ENCODE measurements at regions not wholly inside any gene's neighbourhood (a gene's known extent, or its start where the extent isn't known, plus 50 kb on each side); places are given as distances from the start of the nearest gene placed in this dataset.

DNA sequence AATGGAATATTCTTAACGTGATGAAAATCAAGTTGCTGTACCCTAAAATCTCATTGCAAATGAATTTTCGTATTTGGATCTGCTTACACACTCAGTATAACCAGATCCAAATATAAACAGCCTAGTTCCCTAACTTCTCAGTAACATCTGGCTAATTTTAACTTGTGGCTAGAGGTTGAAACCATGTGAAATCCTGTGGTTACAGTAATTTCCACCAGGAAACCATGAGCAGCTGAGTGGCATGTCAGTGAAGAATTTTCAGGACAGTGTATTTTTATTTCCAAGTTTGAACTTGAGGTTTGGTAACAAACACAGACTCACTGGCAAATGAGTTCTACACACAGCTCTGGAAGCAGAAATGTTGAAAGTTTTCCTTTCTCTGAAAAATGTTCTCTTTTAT, 754.1 kb downstream of the NR2F2 start:
- DNase-seq (ENCODE audit: extremely low read depth in 1 of 4, low spot score in 3 of 4) (no peak), ATAC-seq (no peak), FAIRE-seq (no peak)
- Histone ChIP-seq H3K27me3 (ENCODE audit: control insufficient read depth in 2 of 2, insufficient read depth in 2 of 2, low read length in 2 of 2) (no peaks in the 10 kb centered on the region), H3K36me3 (ENCODE audit: control insufficient read depth, insufficient read depth, low read length) (no peaks in the 10 kb centered on the region), H3K79me2 (ENCODE audit: control insufficient read depth, insufficient read depth, low read length) (no peaks in the 10 kb centered on the region), H4K20me1 (replicated peaks; ENCODE audit: control insufficient read depth, insufficient read depth, low read length) (no peaks in the 10 kb centered on the region), H3K4me1 (replicated peaks in 1 of 2; ENCODE audit: control insufficient read depth in 2 of 2, insufficient read depth in 2 of 2, low read length in 2 of 2) (no peaks in the 10 kb centered on the region), H3K27ac (ENCODE audit: extremely low read depth, low read depth, low read length) (no peak overlapping the region), H3K9me1 (ENCODE audit: control insufficient read depth, insufficient read depth, low read length) (no peaks in the 10 kb centered on the region), H3K4me2 (ENCODE audit: insufficient read depth, low read length) (no peak overlapping the region), H2AFZ (ENCODE audit: low read depth, low read length) (no peak overlapping the region), H3K4me3 (no peak overlapping the region), H3K9ac (ENCODE audit: insufficient read depth in 1 of 2, low read depth in 2 of 2, low read length in 2 of 2) (no peak overlapping the region), H3K9me3 (replicated peaks; ENCODE audit: control insufficient read depth, insufficient read depth, low read depth, low read length) (no peaks in the 10 kb centered on the region)
- CTCF ChIA-PET (ENCODE audit: low intra/inter-chr PET ratio) = no interaction called here
- 0% methylated on average over 2 of the region's 2 CpGs for WGBS (ENCODE audit: insufficient coverage, low coverage, missing lambda C conversion rate)
- intact Hi-C loops (cut with micrococcal nuclease) = no loop called here
- in situ Hi-C loops (cut with MboI) = no loop called here
- no TSS peak for BruUV-seq (replicated peaks)
- TF ChIP-seq NFXL1 (CRISPR knock-in tag; IDR thresholded peaks at IDR 0.05) (no peak), ZNF324 (CRISPR knock-in tag; IDR thresholded peaks at IDR 0.05) (no peak), CCAR2 (IDR thresholded peaks at IDR 0.05; ENCODE audit: low read depth, low read length) (no peak), ZNF134 (CRISPR knock-in tag; conservative IDR thresholded peaks at IDR 0.05) (no peak), PHF8 (IDR thresholded peaks at IDR 0.05; ENCODE audit: borderline replicate concordance, low read length) (no peak), MEIS2 (IDR thresholded peaks at IDR 0.05; ENCODE audit: partially characterized antibody) (no peak), HMG20A (CRISPR knock-in tag; conservative IDR thresholded peaks at IDR 0.05) (no peak), ILK (tag; IDR thresholded peaks at IDR 0.05; ENCODE audit: borderline replicate concordance, low read depth) (no peak), RBM14 (IDR thresholded peaks at IDR 0.05; ENCODE audit: borderline replicate concordance, insufficient read depth, low read depth, low read length) (no peak)
- TF ChIP-seq, protein P1, sequence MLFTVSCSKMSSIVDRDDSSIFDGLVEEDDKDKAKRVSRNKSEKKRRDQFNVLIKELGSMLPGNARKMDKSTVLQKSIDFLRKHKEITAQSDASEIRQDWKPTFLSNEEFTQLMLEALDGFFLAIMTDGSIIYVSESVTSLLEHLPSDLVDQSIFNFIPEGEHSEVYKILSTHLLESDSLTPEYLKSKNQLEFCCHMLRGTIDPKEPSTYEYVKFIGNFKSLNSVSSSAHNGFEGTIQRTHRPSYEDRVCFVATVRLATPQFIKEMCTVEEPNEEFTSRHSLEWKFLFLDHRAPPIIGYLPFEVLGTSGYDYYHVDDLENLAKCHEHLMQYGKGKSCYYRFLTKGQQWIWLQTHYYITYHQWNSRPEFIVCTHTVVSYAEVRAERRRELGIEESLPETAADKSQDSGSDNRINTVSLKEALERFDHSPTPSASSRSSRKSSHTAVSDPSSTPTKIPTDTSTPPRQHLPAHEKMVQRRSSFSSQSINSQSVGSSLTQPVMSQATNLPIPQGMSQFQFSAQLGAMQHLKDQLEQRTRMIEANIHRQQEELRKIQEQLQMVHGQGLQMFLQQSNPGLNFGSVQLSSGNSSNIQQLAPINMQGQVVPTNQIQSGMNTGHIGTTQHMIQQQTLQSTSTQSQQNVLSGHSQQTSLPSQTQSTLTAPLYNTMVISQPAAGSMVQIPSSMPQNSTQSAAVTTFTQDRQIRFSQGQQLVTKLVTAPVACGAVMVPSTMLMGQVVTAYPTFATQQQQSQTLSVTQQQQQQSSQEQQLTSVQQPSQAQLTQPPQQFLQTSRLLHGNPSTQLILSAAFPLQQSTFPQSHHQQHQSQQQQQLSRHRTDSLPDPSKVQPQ (CRISPR knock-in tag; IDR thresholded peaks at IDR 0.05; ENCODE audit: borderline replicate concordance) = no peak
- POLR2A ChIA-PET = no interaction called here

Data from K562 (cell line).